ENCODE measurements at regions not wholly inside any gene's neighbourhood (a gene's known extent, or its start where the extent isn't known, plus 50 kb on each side); places are given as distances from the start of the nearest gene placed in this dataset.
"Not testable (repeated sequence)": the region's sequence is repeated elsewhere in the genome, so short reads cannot be mapped to it uniquely, and the experiment has no call there.

DNA sequence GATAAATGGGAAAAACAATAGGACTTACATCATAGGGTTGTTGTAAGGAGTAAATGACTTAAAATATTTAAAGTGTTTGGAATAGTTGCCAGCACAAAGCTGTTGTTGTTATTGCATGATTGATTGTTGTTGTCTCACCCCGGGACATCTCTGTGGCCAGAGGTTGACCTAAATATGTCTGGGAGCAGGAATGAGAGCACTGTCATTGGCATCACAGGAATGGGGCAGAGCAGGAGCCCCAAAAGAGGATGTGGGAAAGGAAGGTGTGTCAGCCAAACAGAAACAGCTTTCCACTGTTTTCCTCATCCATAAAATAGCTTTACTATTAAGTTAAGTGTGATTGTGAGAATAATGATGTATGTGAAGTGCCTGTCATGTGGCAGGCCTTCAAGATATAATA lies 121.6 kb downstream of the TMEM168 start:
- no peak overlapping the region for H3K4me3 ChIP-seq (ENCODE audit: low read length)

DNA sequence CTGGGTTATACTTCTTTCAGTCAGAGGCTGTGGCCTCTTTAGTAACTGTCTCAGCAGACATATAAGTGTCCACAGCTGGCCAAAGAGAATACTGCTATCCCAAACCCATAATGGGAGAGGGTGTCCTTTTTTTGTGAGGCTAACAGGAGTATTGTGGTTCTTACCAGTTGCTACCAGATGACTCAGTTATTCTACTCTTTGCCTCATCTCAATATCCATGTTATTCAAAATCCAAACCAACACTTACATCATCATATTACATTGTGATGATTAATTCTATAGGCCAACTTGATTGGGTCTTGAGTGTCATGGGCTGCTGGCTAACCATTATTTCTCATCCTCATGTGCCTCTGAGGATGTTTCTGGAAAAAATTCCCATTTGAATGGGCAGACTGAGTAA lies 120.9 kb downstream of the TMEM168 start:
- no peak for DNase-seq
- Histone ChIP-seq H3K27ac (ENCODE audit: low read length) (no peak overlapping the region), H3K36me3 (ENCODE audit: control insufficient read depth, insufficient read depth, low read length) (no peaks in the 10 kb centered on the region), H3K4me1 (ENCODE audit: control insufficient read depth, insufficient read depth, low read length) (no peaks in the 10 kb centered on the region), H3K4me3 (ENCODE audit: low read length) (no peak overlapping the region), H3K27me3 (ENCODE audit: control insufficient read depth, insufficient read depth, low read length) (no peaks in the 10 kb centered on the region), H3K9me3 (replicated peaks; ENCODE audit: control insufficient read depth, low read depth, low read length) (no peaks in the 10 kb centered on the region)

More for the DNA sequence above, 121.6 kb downstream of the TMEM168 start:
- WGBS (ENCODE audit: insufficient coverage) = 67% methylated on average over 1 of the region's 1 CpG
- Histone ChIP-seq H3K27ac (ENCODE audit: low read length) (no peak overlapping the region), H3K36me3 (ENCODE audit: control insufficient read depth, insufficient read depth, low read length) (no peaks in the 10 kb centered on the region), H3K27me3 (ENCODE audit: control insufficient read depth, insufficient read depth, low read length) (no peaks in the 10 kb centered on the region), H3K9me3 (replicated peaks; ENCODE audit: control insufficient read depth, low read depth, low read length) (no peaks in the 10 kb centered on the region), H3K4me1 (ENCODE audit: control insufficient read depth, insufficient read depth, low read length) (no peaks in the 10 kb centered on the region)
- no peak for DNase-seq

GRCh38 chr7:112670193-112670592 lies 120.0 kb downstream of the TMEM168 start:
- Histone ChIP-seq H3K27ac (ENCODE audit: low read length) (no peak overlapping the region), H3K9me3 (replicated peaks; ENCODE audit: control insufficient read depth, low read depth, low read length) (no peaks in the 10 kb centered on the region), H3K36me3 (ENCODE audit: control insufficient read depth, insufficient read depth, low read length) (no peaks in the 10 kb centered on the region), H3K4me1 (ENCODE audit: control insufficient read depth, insufficient read depth, low read length) (no peaks in the 10 kb centered on the region), H3K27me3 (ENCODE audit: control insufficient read depth, insufficient read depth, low read length) (no peaks in the 10 kb centered on the region), H3K4me3 (ENCODE audit: low read length) (no peak overlapping the region)
- no peak for DNase-seq
- 69% methylated on average over 4 of the region's 4 CpGs for WGBS (ENCODE audit: insufficient coverage)

DNA sequence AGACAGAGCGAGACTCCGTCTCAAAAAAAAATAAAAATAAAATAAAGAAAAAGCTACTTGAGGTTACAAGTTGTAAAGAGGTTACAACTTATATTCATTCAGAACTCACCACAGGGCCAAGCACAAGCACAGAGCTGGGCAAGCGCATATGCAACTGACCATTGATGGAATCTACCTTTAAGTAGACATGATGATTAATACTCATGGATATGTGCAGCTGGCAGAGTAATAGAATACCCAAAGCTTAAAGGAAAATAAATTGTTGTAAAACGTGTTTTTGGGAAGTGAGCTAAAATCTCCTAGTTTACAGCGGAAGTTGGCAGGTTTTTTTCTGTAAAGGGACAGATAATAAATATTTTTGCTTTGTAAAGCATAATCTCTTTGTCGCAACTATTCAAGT lies 111.6 kb downstream of the TMEM168 start:
- no peak for DNase-seq
- no peak overlapping the region for H3K4me3 ChIP-seq (ENCODE audit: low read length)
- no peak overlapping the region for H3K27ac ChIP-seq (ENCODE audit: low read length)
- no peaks in the 10 kb centered on the region for H3K27me3 ChIP-seq (ENCODE audit: control insufficient read depth, insufficient read depth, low read length)
- H3K4me1 ChIP-seq (ENCODE audit: control insufficient read depth, insufficient read depth, low read length) = no peaks in the 10 kb centered on the region
- WGBS (ENCODE audit: insufficient coverage) = 70% methylated on average over 2 of the region's 6 CpGs
- H3K9me3 ChIP-seq (replicated peaks; ENCODE audit: control insufficient read depth, low read depth, low read length) = no peaks in the 10 kb centered on the region
- no peaks in the 10 kb centered on the region for H3K36me3 ChIP-seq (ENCODE audit: control insufficient read depth, insufficient read depth, low read length)

DNA sequence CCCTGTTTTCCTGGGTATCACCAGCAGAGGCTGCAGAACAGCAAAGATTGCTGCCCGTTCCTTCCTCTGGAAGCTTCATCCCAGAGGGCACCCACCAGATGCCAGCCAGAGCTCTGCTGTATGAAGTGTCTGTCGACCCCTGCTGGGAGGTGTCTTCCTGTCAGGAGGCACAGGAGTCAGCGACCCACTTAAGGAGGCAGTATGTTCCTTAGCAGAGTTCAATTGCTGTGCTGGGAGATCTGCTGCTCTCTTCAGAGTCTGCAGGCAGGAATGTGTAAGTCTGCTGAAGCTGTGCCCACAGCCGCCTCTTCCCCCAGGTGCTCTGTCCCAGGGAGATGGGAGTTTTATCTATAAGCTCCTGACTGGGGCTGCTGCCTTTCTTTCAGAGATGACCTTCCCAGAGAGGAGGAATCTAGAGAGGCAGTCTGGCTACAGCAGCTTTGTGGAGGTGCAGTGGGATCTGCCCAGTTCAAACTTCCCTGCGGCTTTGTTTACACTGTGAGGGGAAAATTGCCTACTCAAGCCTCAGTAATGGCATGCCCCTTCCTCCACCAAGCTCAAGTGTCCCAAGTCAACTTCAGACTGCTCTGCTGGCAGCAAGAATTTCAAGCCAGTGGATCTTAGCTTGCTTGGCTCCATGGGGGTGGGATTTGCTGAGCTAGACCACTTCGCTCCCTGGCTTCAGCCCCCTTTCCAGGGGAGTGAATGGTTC lies 100.6 kb downstream of the TMEM168 start:
- H3K36me3 ChIP-seq (ENCODE audit: control insufficient read depth, insufficient read depth, low read length); DNase-seq; H3K4me3 ChIP-seq (ENCODE audit: low read length); H3K4me1 ChIP-seq (ENCODE audit: control insufficient read depth, insufficient read depth, low read length); H3K27ac ChIP-seq (ENCODE audit: low read length); H3K9me3 ChIP-seq (replicated peaks; ENCODE audit: control insufficient read depth, low read depth, low read length); H3K27me3 ChIP-seq (ENCODE audit: control insufficient read depth, insufficient read depth, low read length): not testable (repeated sequence)
- 44% methylated on average over 5 of the region's 6 CpGs for WGBS (ENCODE audit: insufficient coverage)

DNA sequence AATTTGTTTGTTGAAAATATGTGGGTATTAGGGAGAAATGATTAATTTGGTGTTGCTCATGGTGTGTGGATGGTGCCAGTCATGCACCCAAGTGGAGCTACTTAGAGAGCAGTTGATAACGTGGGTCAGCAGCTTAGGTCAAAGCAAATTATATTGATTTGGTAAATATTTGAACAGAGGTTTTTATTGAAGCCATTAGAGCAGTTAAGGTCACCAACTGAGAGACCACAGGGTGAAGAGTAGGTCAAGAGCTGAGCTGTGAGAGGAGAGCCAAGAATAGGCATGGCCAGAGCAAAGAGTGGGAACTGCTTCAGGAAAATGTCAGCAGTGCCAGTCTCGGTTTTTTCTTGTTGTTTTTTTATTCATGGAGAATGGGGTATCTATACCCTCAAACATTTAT lies 97.9 kb downstream of the TMEM168 start:
- Histone ChIP-seq H3K27me3 (ENCODE audit: control insufficient read depth, insufficient read depth, low read length) (no peaks in the 10 kb centered on the region), H3K9me3 (replicated peaks; ENCODE audit: control insufficient read depth, low read depth, low read length) (no peaks in the 10 kb centered on the region), H3K4me1 (ENCODE audit: control insufficient read depth, insufficient read depth, low read length) (no peaks in the 10 kb centered on the region), H3K36me3 (ENCODE audit: control insufficient read depth, insufficient read depth, low read length) (no peaks in the 10 kb centered on the region), H3K4me3 (ENCODE audit: low read length) (no peak overlapping the region), H3K27ac (ENCODE audit: low read length) (no peak overlapping the region)
- WGBS (ENCODE audit: insufficient coverage) = 50% methylated on average over 1 of the region's 2 CpGs
- DNase-seq = no peak

- H3K27me3 ChIP-seq (ENCODE audit: control insufficient read depth, insufficient read depth, low read length); H3K9me3 ChIP-seq (replicated peaks; ENCODE audit: control insufficient read depth, low read depth, low read length); H3K27ac ChIP-seq (ENCODE audit: low read length); H3K36me3 ChIP-seq (ENCODE audit: control insufficient read depth, insufficient read depth, low read length); H3K4me1 ChIP-seq (ENCODE audit: control insufficient read depth, insufficient read depth, low read length); H3K4me3 ChIP-seq (ENCODE audit: low read length); DNase-seq: not testable (repeated sequence)
- 93% methylated on average over 26 of the region's 30 CpGs for WGBS (ENCODE audit: insufficient coverage)
Observed at GRCh38 chr7:112697211-112697610, 93.0 kb downstream of the TMEM168 start.

DNA sequence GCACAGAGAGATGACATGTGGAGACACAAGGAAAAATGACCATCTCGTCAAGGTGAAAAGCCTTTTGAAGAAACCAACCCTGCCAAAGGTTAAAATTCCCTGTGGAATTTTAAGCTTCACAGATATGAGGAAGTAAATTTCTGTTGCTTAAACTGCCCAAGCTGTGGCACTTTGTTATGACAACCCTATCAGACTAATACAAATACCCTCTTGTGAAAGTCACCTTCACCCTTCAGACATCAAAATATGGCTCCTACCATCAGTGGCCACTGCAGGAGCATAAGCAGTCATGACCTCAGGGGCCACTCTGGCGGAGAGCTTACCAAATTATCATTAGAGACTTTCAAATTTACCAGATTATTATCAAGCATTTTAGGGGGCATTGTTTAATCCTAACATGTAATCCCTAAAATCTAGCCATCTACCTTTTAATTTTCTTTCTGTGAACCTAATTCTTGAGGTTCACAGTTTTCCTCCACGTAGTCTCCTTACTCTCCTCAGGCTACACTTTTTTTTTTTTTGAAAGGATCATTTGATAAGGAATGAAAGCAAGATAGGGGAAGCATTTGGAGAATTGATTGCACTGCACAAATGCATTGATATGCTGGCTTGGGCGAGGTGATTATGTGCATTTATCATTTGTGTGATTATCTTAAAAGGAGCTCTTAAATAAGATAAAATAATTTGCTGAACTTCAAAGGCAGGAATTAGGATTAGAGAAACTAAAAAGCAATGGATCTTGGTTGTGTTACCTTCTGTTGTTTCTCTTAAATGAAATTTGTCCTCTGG lies 90.3 kb downstream of the TMEM168 start:
- Histone ChIP-seq H3K27ac (ENCODE audit: low read length) (no peak overlapping the region), H3K4me3 (ENCODE audit: low read length) (no peak overlapping the region), H3K4me1 (ENCODE audit: control insufficient read depth, insufficient read depth, low read length) (no peaks in the 10 kb centered on the region), H3K27me3 (ENCODE audit: control insufficient read depth, insufficient read depth, low read length) (no peaks in the 10 kb centered on the region), H3K36me3 (ENCODE audit: control insufficient read depth, insufficient read depth, low read length) (no peaks in the 10 kb centered on the region), H3K9me3 (replicated peaks; ENCODE audit: control insufficient read depth, low read depth, low read length) (no peaks in the 10 kb centered on the region)
- DNase-seq = no peak
- WGBS (ENCODE audit: insufficient coverage) = 82% methylated on average over 2 of the region's 4 CpGs

DNA sequence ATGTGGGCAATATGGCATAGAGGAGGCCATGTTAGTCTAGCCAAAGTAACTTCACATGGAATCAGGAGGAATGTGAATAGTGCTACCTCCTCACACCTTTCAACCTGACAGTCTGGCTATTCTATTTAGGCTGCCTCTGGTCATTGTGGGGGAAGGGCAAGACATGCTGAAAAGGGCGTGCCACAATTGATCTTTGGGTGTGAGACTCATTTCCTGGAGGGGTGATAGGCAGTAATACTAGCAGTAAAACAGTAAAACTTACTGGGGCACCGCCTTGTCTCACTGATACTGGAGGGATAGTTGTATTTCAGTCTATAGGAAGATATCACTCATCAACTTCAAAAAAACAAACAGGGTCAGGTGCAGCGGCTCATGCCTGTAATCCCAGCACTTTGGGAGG lies 88.7 kb downstream of the TMEM168 start:
- H3K4me1 ChIP-seq (ENCODE audit: control insufficient read depth, insufficient read depth, low read length) = no peaks in the 10 kb centered on the region
- no peak for DNase-seq
- WGBS (ENCODE audit: insufficient coverage) = no CpG with 5 or more reads among the region's 3 CpGs
- no peaks in the 10 kb centered on the region for H3K27me3 ChIP-seq (ENCODE audit: control insufficient read depth, insufficient read depth, low read length)
- no peak overlapping the region for H3K4me3 ChIP-seq (ENCODE audit: low read length)
- no peaks in the 10 kb centered on the region for H3K9me3 ChIP-seq (replicated peaks; ENCODE audit: control insufficient read depth, low read depth, low read length)
- no peak overlapping the region for H3K27ac ChIP-seq (ENCODE audit: low read length)
- no peaks in the 10 kb centered on the region for H3K36me3 ChIP-seq (ENCODE audit: control insufficient read depth, insufficient read depth, low read length)

DNA sequence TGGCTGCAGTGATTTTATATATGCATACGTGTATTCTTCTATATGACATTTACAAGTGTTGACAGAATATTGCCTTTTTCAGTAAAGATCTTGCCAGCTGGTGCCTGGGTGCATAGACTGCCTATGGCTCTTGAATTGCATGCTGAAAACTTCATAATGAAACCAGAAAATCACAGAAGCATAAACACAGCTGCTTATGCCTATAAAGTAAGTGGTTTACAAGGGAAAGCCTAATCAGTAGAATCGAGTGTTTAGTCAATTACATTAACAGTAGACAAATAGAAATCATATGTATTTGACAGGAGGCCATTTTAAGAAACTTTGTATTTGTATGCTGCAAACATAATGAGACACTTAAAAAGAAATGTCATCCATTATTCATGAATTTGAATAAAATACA lies 82.5 kb downstream of the TMEM168 start:
- Histone ChIP-seq H3K9me3 (replicated peaks; ENCODE audit: control insufficient read depth, low read depth, low read length) (no peaks in the 10 kb centered on the region), H3K4me3 (ENCODE audit: low read length) (no peak overlapping the region), H3K4me1 (ENCODE audit: control insufficient read depth, insufficient read depth, low read length) (no peaks in the 10 kb centered on the region), H3K27me3 (ENCODE audit: control insufficient read depth, insufficient read depth, low read length) (no peaks in the 10 kb centered on the region), H3K36me3 (ENCODE audit: control insufficient read depth, insufficient read depth, low read length) (no peaks in the 10 kb centered on the region), H3K27ac (ENCODE audit: low read length) (no peak overlapping the region)
- no CpG with 5 or more reads among the region's 2 CpGs for WGBS (ENCODE audit: insufficient coverage)
- no peak for DNase-seq
